Common myeloid progenitor, CD34-positive (primary cell): ENCODE measurements at regions not wholly inside any gene's neighbourhood (a gene's known extent, or its start where the extent isn't known, plus 50 kb on each side); places are given as distances from the start of the nearest gene placed in this dataset.

Experiments
- CTCF ChIA-PET: fragments of 350-600 bp; sonication (Branson Sonifier 250); formaldehyde crosslinking; loops from one replicate; lab custom pipeline; 2021; ENCODE audit warnings: antibody characterized with exemption; lab: Charles Lee
- POLR2A ChIA-PET: fragments of 350-600 bp; sonication (Branson Sonifier 250); formaldehyde crosslinking; loops from one replicate; lab custom pipeline; 2021; ENCODE audit warnings: antibody characterized with exemption; lab: Charles Lee
- DNase-seq, 3 donors: peaks; one replicate each; pipeline versions ENCODE4 v3.0.0 to v3.0.0-alpha.2; 2013
- H3K27ac ChIP-seq, 2 experiments: 1 replicate in 1 of 2; 2 replicates in 1 of 2; pipeline ENCODE4 v1.7.0; 2013; ENCODE audit warnings: inconsistent platforms in 2 of 2, low read length in 2 of 2, mild to moderate bottlenecking in 2 of 2, low read depth in 1 of 2, moderate library complexity in 1 of 2; ENCODE audit not compliant: severe bottlenecking in 2 of 2, insufficient read depth in 1 of 2, poor library complexity in 1 of 2
- H3K27me3 ChIP-seq, 5 experiments: replicated peaks in 2 of 5; 1 replicate in 3 of 5; 2 replicates in 2 of 5; pipeline versions ENCODE4 v1.6.1 to v1.7.0; 2013; ENCODE audit warnings: low read length in 4 of 5, mild to moderate bottlenecking in 2 of 5, moderate library complexity in 2 of 5, inconsistent platforms in 1 of 5; ENCODE audit not compliant: insufficient read depth in 5 of 5, control insufficient read depth in 4 of 5
- H3K36me3 ChIP-seq, 4 experiments: 1 replicate in 2 of 4; 2 replicates in 2 of 4; pipeline versions ENCODE4 v1.6.1 to v1.7.0; 2013; ENCODE audit warnings: low read length in 3 of 4, control low read depth in 1 of 4, mild to moderate bottlenecking in 1 of 4; ENCODE audit not compliant: control insufficient read depth in 4 of 4, insufficient read depth in 4 of 4
- H3K4me1 ChIP-seq, 4 experiments: 1 replicate in 3 of 4; 2 replicates in 1 of 4; pipeline versions ENCODE4 v1.6.1 to v1.7.1; 2013; ENCODE audit warnings: low read length in 3 of 4, mild to moderate bottlenecking in 3 of 4, control low read depth in 1 of 4, inconsistent platforms in 1 of 4, moderate library complexity in 1 of 4; ENCODE audit not compliant: control insufficient read depth in 4 of 4, insufficient read depth in 4 of 4; ENCODE audit errors: control extremely low read depth in 1 of 4
- H3K4me3 ChIP-seq, 7 experiments: 1 replicate in 4 of 7; 2 replicates in 3 of 7; pipeline versions ENCODE4 v1.5.1 to v1.7.0; 2013; ENCODE audit warnings: mild to moderate bottlenecking in 7 of 7, low read length in 6 of 7, moderate library complexity in 6 of 7, inconsistent platforms in 2 of 7, low read depth in 2 of 7, control low read depth in 1 of 7; ENCODE audit not compliant: insufficient read depth in 4 of 7, control insufficient read depth in 1 of 7; ENCODE audit errors: extremely low read depth in 1 of 7
- H3K9me3 ChIP-seq, 5 experiments: 1 replicate in 4 of 5; 2 replicates in 1 of 5; pipeline versions ENCODE4 v1.6.1 to v1.7.1; 2013; ENCODE audit warnings: low read length in 4 of 5, mild to moderate bottlenecking in 2 of 5, inconsistent platforms in 1 of 5, low read depth in 1 of 5, moderate library complexity in 1 of 5; ENCODE audit not compliant: control insufficient read depth in 4 of 5, insufficient read depth in 2 of 5; ENCODE audit errors: control extremely low read depth in 1 of 5
- WGBS: methylation state at CpG from one replicate; pipeline ENCODE4 v1.1.5; 2013; ENCODE audit not compliant: insufficient coverage; 5-methylcytosine and 5-hydroxymethylcytosine counted together

- CTCF ChIA-PET, result no interaction called here
- POLR2A ChIA-PET, result no interaction called here
These were observed 282.7 kb upstream of the CITED2 start for GRCh38 chr6:139657119-139657518.

GRCh38 chr6:139655783-139656705 lies 281.6 kb upstream of the CITED2 start:
- no peaks in the 10 kb centered on the region for H3K36me3 ChIP-seq
- no peaks in the 10 kb centered on the region for H3K4me1 ChIP-seq
- H3K4me3 ChIP-seq, result no peak overlapping the region
- DNase-seq, result no peak
- WGBS, result 96% methylated on average over 3 of the region's 5 CpGs
- no peaks in the 10 kb centered on the region for H3K9me3 ChIP-seq
- H3K27ac ChIP-seq, result no peak overlapping the region
- ChIA-PET POLR2A (no interaction called here), CTCF (no interaction called here)
- no peaks in the 10 kb centered on the region for H3K27me3 ChIP-seq

More at GRCh38 chr6:139657119-139657518, 282.7 kb upstream of the CITED2 start:
- H3K27ac ChIP-seq, result no peak overlapping the region
- H3K4me3 ChIP-seq, result no peak overlapping the region
- no peak for DNase-seq
- no peaks in the 10 kb centered on the region for H3K4me1 ChIP-seq
- no peaks in the 10 kb centered on the region for H3K27me3 ChIP-seq
- no CpG with 5 or more reads among the region's 1 CpG for WGBS
- H3K36me3 ChIP-seq, result no peaks in the 10 kb centered on the region
- no peaks in the 10 kb centered on the region for H3K9me3 ChIP-seq

- H3K4me3 ChIP-seq, result no peak overlapping the region
- ChIA-PET POLR2A (no interaction called here), CTCF (no interaction called here)
- DNase-seq, result no peak
- H3K27me3 ChIP-seq, result no peaks in the 10 kb centered on the region
- H3K9me3 ChIP-seq, result no peaks in the 10 kb centered on the region
- no peaks in the 10 kb centered on the region for H3K36me3 ChIP-seq
- 97% methylated on average over 10 of the region's 10 CpGs for WGBS
- no peaks in the 10 kb centered on the region for H3K4me1 ChIP-seq
- H3K27ac ChIP-seq, result no peak overlapping the region
These were observed 280.7 kb upstream of the CITED2 start for GRCh38 chr6:139654888-139655782.

GRCh38 chr6:139654309-139654708 lies 279.9 kb upstream of the CITED2 start:
- no peaks in the 10 kb centered on the region for H3K36me3 ChIP-seq
- ChIA-PET CTCF (no interaction called here), POLR2A (no interaction called here)
- no peaks in the 10 kb centered on the region for H3K27me3 ChIP-seq
- H3K27ac ChIP-seq, result no peak overlapping the region
- no peaks in the 10 kb centered on the region for H3K4me1 ChIP-seq
- no peak for DNase-seq
- H3K9me3 ChIP-seq, result no peaks in the 10 kb centered on the region
- WGBS, result 100% methylated on average over 4 of the region's 5 CpGs
- no peak overlapping the region for H3K4me3 ChIP-seq

- Histone ChIP-seq H3K27me3 (no peaks in the 10 kb centered on the region), H3K27ac (no peak overlapping the region), H3K36me3 (no peaks in the 10 kb centered on the region), H3K4me1 (peaks cover 0 to 5% (median 0%) of the 10 kb centered on the region in 4 experiments), H3K9me3 (no peaks in the 10 kb centered on the region), H3K4me3 (no peak overlapping the region)
- 95% methylated on average over 2 of the region's 4 CpGs for WGBS
- DNase-seq, result no peak
- ChIA-PET POLR2A (no interaction called here), CTCF (no interaction called here)
These were observed 278.7 kb upstream of the CITED2 start for GRCh38 chr6:139653111-139653510.

- 100% methylated on average over 3 of the region's 5 CpGs for WGBS
- H3K36me3 ChIP-seq, result no peaks in the 10 kb centered on the region
These were observed 276.5 kb upstream of the CITED2 start for GRCh38 chr6:139650941-139651340.

More at GRCh38 chr6:139650941-139651340, 276.5 kb upstream of the CITED2 start:
- no peak overlapping the region for H3K4me3 ChIP-seq
- peaks cover 0 to 2% (median 0%) of the 10 kb centered on the region in 5 experiments for H3K9me3 ChIP-seq
- H3K27me3 ChIP-seq, result no peaks in the 10 kb centered on the region
- ChIA-PET POLR2A (no interaction called here), CTCF (no interaction called here)
- no peak for DNase-seq
- no peak overlapping the region for H3K27ac ChIP-seq
- H3K4me1 ChIP-seq, result peaks cover 0 to 6% (median 0%) of the 10 kb centered on the region in 4 experiments
